Esophagus squamous epithelium (tissue), 4 donors: ENCODE measurements at regions not wholly inside any gene's neighbourhood (a gene's known extent, or its start where the extent isn't known, plus 50 kb on each side); places are given as distances from the start of the nearest gene placed in this dataset.

Source experiments
- POLR2A ChIP-seq, 4 donors: fragments of 450-650 bp; IDR thresholded peaks; one replicate each; pipeline ENCODE4 v1.6.1; 2017; ENCODE audit warnings: antibody characterized with exemption in 4 of 4, mild to moderate bottlenecking in 4 of 4, moderate library complexity in 3 of 4
- TF ChIP-seq, protein P1 (sequence below), 6 experiments: fragments of 450-650 bp in 4 of 6; fragments of 200-600 bp in 2 of 6; sonication (generic) in 2 of 6; IDR thresholded peaks; one replicate each; pipeline ENCODE4 v1.5.1; 2016 to 2019; ENCODE audit warnings: antibody characterized with exemption in 6 of 6, mild to moderate bottlenecking in 4 of 6, moderate library complexity in 4 of 6

DNA sequence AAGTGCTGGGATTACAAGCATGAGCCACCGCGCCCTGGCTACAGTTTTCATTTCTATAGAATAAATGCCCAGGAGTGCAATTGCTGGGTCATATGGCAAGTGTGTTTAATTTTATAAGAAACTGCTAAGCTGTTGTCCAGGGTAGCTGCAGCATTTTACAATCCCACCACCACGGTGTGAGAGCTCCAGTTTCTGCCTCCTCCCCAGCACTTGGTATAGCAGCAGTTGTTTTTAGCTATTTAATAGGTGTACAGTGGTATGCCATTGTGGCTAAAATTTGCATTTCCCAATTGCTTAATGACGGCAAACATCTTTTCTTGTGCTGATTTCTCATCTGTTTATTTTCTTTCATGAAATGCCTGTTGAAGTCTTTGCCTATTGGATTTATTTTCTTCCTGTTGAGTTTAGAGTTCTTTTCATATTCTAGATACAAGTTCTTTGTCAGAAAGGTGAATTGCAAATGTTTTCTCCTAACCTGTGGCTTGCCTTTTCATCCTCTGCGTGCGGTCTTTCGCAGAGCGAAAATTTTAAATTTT lies 100.3 kb downstream of the NDFIP1 start:
- TF ChIP-seq, protein P1, sequence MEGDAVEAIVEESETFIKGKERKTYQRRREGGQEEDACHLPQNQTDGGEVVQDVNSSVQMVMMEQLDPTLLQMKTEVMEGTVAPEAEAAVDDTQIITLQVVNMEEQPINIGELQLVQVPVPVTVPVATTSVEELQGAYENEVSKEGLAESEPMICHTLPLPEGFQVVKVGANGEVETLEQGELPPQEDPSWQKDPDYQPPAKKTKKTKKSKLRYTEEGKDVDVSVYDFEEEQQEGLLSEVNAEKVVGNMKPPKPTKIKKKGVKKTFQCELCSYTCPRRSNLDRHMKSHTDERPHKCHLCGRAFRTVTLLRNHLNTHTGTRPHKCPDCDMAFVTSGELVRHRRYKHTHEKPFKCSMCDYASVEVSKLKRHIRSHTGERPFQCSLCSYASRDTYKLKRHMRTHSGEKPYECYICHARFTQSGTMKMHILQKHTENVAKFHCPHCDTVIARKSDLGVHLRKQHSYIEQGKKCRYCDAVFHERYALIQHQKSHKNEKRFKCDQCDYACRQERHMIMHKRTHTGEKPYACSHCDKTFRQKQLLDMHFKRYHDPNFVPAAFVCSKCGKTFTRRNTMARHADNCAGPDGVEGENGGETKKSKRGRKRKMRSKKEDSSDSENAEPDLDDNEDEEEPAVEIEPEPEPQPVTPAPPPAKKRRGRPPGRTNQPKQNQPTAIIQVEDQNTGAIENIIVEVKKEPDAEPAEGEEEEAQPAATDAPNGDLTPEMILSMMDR (IDR thresholded peaks at IDR 0.05): no peak
- no peak for TF ChIP-seq POLR2A (IDR thresholded peaks at IDR 0.05)
